ENCODE measurements at regions not wholly inside any gene's neighbourhood (a gene's known extent, or its start where the extent isn't known, plus 50 kb on each side); places are given as distances from the start of the nearest gene placed in this dataset.

DNA sequence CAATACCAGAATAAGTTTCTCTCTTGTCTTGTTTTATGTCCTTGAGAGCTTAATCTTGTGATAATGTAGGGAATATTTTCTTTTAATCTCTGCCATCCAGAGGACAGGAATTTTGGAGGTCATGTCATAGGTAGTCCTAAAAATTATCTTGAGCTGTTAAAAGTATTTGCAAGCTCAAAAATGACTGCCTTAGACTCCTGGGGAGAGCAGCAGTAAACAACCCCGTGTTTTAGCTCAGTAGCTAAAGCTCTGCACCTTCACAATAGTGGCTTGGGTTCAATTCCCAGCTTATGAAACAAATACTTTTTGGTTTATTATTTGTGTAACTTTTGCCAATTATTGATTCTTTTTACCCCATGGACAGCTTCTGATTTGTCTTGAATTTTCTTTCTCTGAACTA, 99.4 kb upstream of the OLFM3 start:
- TF ChIP-seq, protein P1, sequence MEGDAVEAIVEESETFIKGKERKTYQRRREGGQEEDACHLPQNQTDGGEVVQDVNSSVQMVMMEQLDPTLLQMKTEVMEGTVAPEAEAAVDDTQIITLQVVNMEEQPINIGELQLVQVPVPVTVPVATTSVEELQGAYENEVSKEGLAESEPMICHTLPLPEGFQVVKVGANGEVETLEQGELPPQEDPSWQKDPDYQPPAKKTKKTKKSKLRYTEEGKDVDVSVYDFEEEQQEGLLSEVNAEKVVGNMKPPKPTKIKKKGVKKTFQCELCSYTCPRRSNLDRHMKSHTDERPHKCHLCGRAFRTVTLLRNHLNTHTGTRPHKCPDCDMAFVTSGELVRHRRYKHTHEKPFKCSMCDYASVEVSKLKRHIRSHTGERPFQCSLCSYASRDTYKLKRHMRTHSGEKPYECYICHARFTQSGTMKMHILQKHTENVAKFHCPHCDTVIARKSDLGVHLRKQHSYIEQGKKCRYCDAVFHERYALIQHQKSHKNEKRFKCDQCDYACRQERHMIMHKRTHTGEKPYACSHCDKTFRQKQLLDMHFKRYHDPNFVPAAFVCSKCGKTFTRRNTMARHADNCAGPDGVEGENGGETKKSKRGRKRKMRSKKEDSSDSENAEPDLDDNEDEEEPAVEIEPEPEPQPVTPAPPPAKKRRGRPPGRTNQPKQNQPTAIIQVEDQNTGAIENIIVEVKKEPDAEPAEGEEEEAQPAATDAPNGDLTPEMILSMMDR (IDR thresholded peaks at IDR 0.05) = no peak
- TF ChIP-seq POLR2A (IDR thresholded peaks at IDR 0.05) = no peak
- TF ChIP-seq POLR2AphosphoS5 (IDR thresholded peaks at IDR 0.05) = no peak

All from stomach (tissue), 4 donors.